ENCODE measurements at regions not wholly inside any gene's neighbourhood (a gene's known extent, or its start where the extent isn't known, plus 50 kb on each side); places are given as distances from the start of the nearest gene placed in this dataset.

GRCh38 chr13:66234159-66234558, 996.0 kb downstream of the PCDH9 start:
- TF ChIP-seq CTCF (IDR thresholded peaks at IDR 0.05) (no peak), POLR2A (IDR thresholded peaks at IDR 0.05) (no peak), POLR2AphosphoS5 (IDR thresholded peaks at IDR 0.05) (no peak)

Measured in prostate gland (tissue), 2 donors.